Coronary artery (tissue), 2 donors: ENCODE measurements at regions not wholly inside any gene's neighbourhood (a gene's known extent, or its start where the extent isn't known, plus 50 kb on each side); places are given as distances from the start of the nearest gene placed in this dataset.
A peak's percentile ranks its signal among the peaks of the same experiment; 100 is the strongest.

Experiments used
- DNase-seq: peaks from one replicate; pipeline ENCODE4 v3.0.0-alpha.2; 2017; ENCODE audit warnings: low spot score
- H3K27ac ChIP-seq, 2 donors: fragments of 200-600 bp; sonication (generic); one replicate each; pipeline ENCODE4 v1.5.1; 2016 to 2019
- H3K4me3 ChIP-seq: fragments of 200-600 bp; sonication (generic); 2 replicates; pipeline ENCODE4 v1.5.1; 2016; ENCODE audit warnings: mild to moderate bottlenecking, moderate library complexity
- CTCF ChIP-seq: fragments of 200-600 bp; sonication (generic); IDR thresholded peaks from one replicate; pipeline ENCODE4 v1.5.1; 2019; ENCODE audit warnings: antibody characterized with exemption

GRCh38 chr1:94734963-94735901 is 84.9 kb upstream of the SLC44A3 start:
- peak overlapping the region; percentile 46 for H3K4me3 ChIP-seq
- H3K27ac ChIP-seq = peak overlapping the region; percentile 39 to 74
- no peak for TF ChIP-seq CTCF
- no peak for DNase-seq

GRCh38 chr1:94731891-94732290 is 88.3 kb upstream of the SLC44A3 start:
- no peak for TF ChIP-seq CTCF
- DNase-seq = no peak
- Histone ChIP-seq H3K27ac (no peak overlapping the region), H3K4me3 (no peak overlapping the region)

- Histone ChIP-seq H3K4me3 (no peak overlapping the region), H3K27ac (no peak overlapping the region)
- TF ChIP-seq CTCF = no peak
- DNase-seq = no peak
These were observed 89.7 kb upstream of the SLC44A3 start for GRCh38 chr1:94730450-94730849.

- no peak for TF ChIP-seq CTCF
- Histone ChIP-seq H3K27ac (peak overlapping the region; percentile 2 to 8), H3K4me3 (no peak overlapping the region)
- no peak for DNase-seq
These were observed 90.9 kb upstream of the SLC44A3 start for GRCh38 chr1:94729267-94729666.

GRCh38 chr1:94727846-94728715 is 92.1 kb upstream of the SLC44A3 start:
- no peak for TF ChIP-seq CTCF
- peak overlapping the region in 1 of 2 donors; percentile 37 for H3K27ac ChIP-seq
- no peak for DNase-seq
- H3K4me3 ChIP-seq = no peak overlapping the region

- no peak for DNase-seq
- Histone ChIP-seq H3K4me3 (no peak overlapping the region), H3K27ac (no peak overlapping the region)
- TF ChIP-seq CTCF = no peak
These were observed 93.0 kb upstream of the SLC44A3 start for GRCh38 chr1:94726981-94727685.
